ENCODE measurements at regions not wholly inside any gene's neighbourhood (a gene's known extent, or its start where the extent isn't known, plus 50 kb on each side); places are given as distances from the start of the nearest gene placed in this dataset.

- no peak for DNase-seq (ENCODE audit: extremely low read depth in 1 of 2, low read depth in 1 of 2)
These were observed 151.1 kb upstream of the GSE1 start for GRCh38 chr16:85461814-85462713.

GRCh38 chr16:85462714-85463611, 150.2 kb upstream of the GSE1 start:
- no peak for DNase-seq (ENCODE audit: extremely low read depth in 1 of 2, low read depth in 1 of 2)

- DNase-seq (ENCODE audit: extremely low read depth in 1 of 2, low read depth in 1 of 2) = no peak
These were observed 149.3 kb upstream of the GSE1 start for GRCh38 chr16:85463672-85464382.

GRCh38 chr16:85464383-85465305, 148.5 kb upstream of the GSE1 start:
- no peak for DNase-seq (ENCODE audit: extremely low read depth in 1 of 2, low read depth in 1 of 2)

GRCh38 chr16:85465328-85466303, 147.5 kb upstream of the GSE1 start:
- DNase-seq (ENCODE audit: extremely low read depth in 1 of 2, low read depth in 1 of 2) = no peak

- DNase-seq (ENCODE audit: extremely low read depth in 1 of 2, low read depth in 1 of 2) = no peak
These were observed 146.8 kb upstream of the GSE1 start for GRCh38 chr16:85466304-85466700.

GRCh38 chr16:85466989-85467388, 146.1 kb upstream of the GSE1 start:
- DNase-seq (ENCODE audit: extremely low read depth in 1 of 2, low read depth in 1 of 2) = no peak

GRCh38 chr16:85469929-85470590, 143.1 kb upstream of the GSE1 start:
- no peak for DNase-seq (ENCODE audit: extremely low read depth in 1 of 2, low read depth in 1 of 2)

GRCh38 chr16:85470873-85471272, 142.2 kb upstream of the GSE1 start:
- no peak for DNase-seq (ENCODE audit: extremely low read depth in 1 of 2, low read depth in 1 of 2)

- no peak for DNase-seq (ENCODE audit: extremely low read depth in 1 of 2, low read depth in 1 of 2)
These were observed 141.4 kb upstream of the GSE1 start for GRCh38 chr16:85471469-85472431.

GRCh38 chr16:85472514-85472913, 140.6 kb upstream of the GSE1 start:
- DNase-seq (ENCODE audit: extremely low read depth in 1 of 2, low read depth in 1 of 2) = no peak

GRCh38 chr16:85473323-85473722, 139.8 kb upstream of the GSE1 start:
- DNase-seq (ENCODE audit: extremely low read depth in 1 of 2, low read depth in 1 of 2) = no peak

- DNase-seq (ENCODE audit: extremely low read depth in 1 of 2, low read depth in 1 of 2) = no peak
These were observed 139.1 kb upstream of the GSE1 start for GRCh38 chr16:85473909-85474620.

- DNase-seq (ENCODE audit: extremely low read depth in 1 of 2, low read depth in 1 of 2) = no peak
These were observed 138.4 kb upstream of the GSE1 start for GRCh38 chr16:85474621-85475217.

- no peak for DNase-seq (ENCODE audit: extremely low read depth in 1 of 2, low read depth in 1 of 2)
These were observed 137.9 kb upstream of the GSE1 start for GRCh38 chr16:85475233-85475632.

- no peak for DNase-seq (ENCODE audit: extremely low read depth in 1 of 2, low read depth in 1 of 2)
These were observed 137.3 kb upstream of the GSE1 start for GRCh38 chr16:85475691-85476300.
